Omental fat pad (tissue), 3 donors: ENCODE measurements at regions not wholly inside any gene's neighbourhood (a gene's known extent, or its start where the extent isn't known, plus 50 kb on each side); places are given as distances from the start of the nearest gene placed in this dataset.

Experiments
- ATAC-seq: fragments of 150-250 bp; one replicate; pipeline ENCODE4 v1.9.1; 2016; ENCODE audit warnings: mild to moderate bottlenecking, moderate library complexity; ENCODE audit not compliant: low FRiP score
- DNase-seq: peaks from one replicate; pipeline ENCODE4 v3.0.0-alpha.2; 2019; ENCODE audit warnings: low spot score
- TF ChIP-seq, protein P1 (sequence below), 3 donors: fragments of 450-650 bp; IDR thresholded peaks; one replicate each; pipeline ENCODE4 v1.5.1; 2016 to 2017; ENCODE audit warnings: antibody characterized with exemption in 3 of 3, mild to moderate bottlenecking in 3 of 3, moderate library complexity in 2 of 3

DNA sequence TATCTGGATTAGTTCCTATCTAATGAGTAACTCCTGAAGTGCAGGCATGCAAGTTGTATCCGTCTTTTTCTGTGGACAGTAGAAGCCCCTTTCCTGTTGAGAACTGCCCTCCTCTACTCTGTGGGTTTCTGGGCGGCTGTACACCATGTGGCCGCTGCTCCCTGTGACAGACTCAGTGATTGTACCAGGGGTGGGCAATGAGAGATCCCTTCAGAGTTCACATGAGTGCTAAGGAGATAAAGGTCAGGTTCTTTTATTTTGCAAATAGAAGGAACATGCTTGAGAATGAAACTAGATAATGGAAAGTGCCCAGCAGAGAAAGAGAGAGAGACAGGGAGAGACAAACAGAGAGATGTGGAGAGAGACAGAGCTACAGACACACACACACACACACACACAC lies 76.4 kb upstream of the TAPT1 start:
- ATAC-seq = no peak
- TF ChIP-seq, protein P1, sequence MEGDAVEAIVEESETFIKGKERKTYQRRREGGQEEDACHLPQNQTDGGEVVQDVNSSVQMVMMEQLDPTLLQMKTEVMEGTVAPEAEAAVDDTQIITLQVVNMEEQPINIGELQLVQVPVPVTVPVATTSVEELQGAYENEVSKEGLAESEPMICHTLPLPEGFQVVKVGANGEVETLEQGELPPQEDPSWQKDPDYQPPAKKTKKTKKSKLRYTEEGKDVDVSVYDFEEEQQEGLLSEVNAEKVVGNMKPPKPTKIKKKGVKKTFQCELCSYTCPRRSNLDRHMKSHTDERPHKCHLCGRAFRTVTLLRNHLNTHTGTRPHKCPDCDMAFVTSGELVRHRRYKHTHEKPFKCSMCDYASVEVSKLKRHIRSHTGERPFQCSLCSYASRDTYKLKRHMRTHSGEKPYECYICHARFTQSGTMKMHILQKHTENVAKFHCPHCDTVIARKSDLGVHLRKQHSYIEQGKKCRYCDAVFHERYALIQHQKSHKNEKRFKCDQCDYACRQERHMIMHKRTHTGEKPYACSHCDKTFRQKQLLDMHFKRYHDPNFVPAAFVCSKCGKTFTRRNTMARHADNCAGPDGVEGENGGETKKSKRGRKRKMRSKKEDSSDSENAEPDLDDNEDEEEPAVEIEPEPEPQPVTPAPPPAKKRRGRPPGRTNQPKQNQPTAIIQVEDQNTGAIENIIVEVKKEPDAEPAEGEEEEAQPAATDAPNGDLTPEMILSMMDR (IDR thresholded peaks at IDR 0.05) = no peak
- DNase-seq = no peak

DNA sequence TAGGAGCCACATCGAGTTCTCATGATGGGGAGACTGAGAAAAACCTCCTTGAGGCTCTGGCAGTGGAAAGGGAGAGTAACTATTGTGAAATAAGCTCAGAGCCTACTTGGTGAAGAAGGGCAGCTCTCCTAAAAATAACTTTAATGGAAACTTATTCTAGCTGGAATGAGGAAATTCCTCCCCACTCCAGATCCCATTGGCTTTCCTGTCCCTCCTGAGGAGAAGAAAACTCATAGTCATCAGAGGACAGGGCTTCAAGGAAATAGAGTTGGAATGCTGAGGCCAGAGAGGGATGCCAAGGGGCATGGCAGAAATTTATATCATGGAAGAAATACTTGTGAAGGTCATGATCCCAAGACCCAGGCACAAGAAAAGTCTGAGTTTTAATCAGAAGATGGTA lies 70.7 kb upstream of the TAPT1 start:
- no peak for DNase-seq
- no peak for ATAC-seq
- TF ChIP-seq, protein P1 (IDR thresholded peaks at IDR 0.05) = no peak

DNA sequence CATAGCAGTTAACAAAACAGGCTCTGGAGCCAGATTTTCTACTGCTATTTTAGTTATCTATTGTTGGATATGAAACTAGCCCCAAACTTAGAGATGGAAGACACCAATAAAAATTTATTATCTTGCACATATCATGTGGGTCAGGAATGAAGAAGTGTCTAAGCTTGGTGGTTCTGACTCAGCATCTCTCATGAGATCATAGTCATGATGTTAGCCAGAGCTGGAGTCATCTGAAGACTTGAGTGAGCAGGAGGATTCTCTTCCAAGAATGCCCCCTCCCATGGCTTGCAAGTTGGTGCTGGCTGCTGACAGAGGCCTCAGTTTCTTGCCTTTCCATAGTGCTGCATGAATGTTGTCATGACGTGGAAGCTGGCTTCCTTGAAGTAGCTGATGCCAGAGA lies 68.2 kb upstream of the TAPT1 start:
- TF ChIP-seq, protein P1 (IDR thresholded peaks at IDR 0.05) = no peak
- no peak for DNase-seq

DNA sequence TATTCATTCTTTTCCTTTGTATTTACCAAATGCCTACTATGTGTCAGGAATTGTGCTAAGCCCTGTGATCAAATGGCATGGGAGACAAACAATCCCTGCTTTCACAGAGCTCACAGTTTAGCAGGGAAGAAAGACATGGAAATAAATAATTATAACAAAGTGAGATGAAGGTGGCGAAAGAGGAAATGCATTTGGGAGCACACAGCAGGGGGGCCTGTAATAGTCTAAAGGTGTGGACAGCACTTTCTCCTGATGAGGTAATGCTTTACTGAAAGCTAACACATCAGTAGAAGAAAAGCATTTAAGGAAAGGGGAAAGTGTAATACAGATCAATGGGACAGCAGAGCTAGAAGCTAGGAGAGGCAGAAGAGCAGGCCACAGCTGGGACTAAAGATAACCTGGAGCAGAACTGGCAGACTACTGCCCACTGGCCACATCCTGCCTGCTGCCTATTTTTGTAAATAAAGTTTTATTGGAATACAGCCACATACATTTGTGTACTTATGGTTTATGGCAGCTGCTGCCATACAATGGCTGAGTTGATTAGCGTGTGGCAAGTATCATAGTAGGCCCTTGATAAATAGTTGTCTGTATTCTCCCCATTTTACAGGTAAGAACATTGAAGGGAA lies 67.1 kb upstream of the TAPT1 start:
- ATAC-seq (no peak), DNase-seq (no peak)
- TF ChIP-seq, protein P1 (IDR thresholded peaks at IDR 0.05) = no peak

More for the DNA sequence above, 68.2 kb upstream of the TAPT1 start:
- ATAC-seq = no peak

DNA sequence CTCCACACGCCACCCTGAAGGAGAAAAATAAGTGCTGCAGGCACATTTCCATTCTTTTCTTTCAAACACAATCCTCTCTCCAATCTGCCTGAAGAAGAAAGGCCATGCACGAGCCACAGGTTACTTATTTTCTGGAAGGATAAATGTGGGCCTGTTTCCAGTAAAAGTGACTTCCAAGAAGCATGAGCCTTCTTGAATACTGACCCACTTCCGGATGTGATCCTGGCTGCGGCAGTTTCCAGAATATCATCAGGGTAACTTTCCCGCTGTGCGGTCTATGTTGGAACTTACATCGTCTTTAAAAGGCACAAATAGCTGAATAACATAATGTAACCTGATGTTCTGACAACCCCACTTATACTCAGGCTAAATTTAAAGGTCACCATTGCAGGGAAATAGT lies 66.3 kb upstream of the TAPT1 start:
- TF ChIP-seq, protein P1 (IDR thresholded peaks at IDR 0.05) = no peak
- ATAC-seq (no peak), DNase-seq (no peak)

DNA sequence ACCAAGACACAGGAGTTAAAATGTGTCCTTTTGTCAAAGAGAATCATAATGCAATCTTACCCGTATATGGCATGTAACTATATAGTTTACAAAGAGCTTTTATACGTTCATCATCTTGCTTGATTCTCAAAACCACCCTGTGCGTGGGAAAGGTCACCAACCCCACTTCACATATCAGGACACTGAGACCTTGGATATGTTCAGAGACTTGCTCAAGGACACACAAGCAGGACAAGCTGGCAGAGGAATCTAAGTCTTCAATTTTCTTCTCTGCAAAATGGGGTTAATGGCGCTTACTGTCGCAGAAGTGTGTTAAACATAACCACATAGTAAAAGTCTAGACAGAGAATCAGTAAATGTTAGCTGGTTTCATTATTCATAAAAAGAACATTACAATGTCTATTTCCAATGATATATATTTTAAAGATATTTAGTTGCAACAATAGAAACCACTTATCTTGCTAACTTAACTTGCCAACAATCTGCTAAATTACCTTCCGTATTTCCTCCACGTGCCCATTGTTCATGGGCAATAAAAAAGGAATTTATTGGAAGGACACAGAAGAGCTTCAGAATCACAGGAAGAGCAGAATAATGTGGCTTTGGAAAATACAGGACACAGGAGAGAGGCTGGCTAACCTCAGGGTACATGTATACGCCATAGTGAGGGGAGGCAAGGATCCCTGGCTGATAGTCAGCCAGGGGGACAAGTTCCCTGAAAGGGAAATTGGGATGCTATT lies 64.6 kb upstream of the TAPT1 start:
- ATAC-seq = no peak
- TF ChIP-seq, protein P1 (IDR thresholded peaks at IDR 0.05) = no peak
- no peak for DNase-seq
